ENCODE measurements at regions not wholly inside any gene's neighbourhood (a gene's known extent, or its start where the extent isn't known, plus 50 kb on each side); places are given as distances from the start of the nearest gene placed in this dataset.
A peak's percentile ranks its signal among the peaks of the same experiment; 100 is the strongest.

GRCh38 chr1:173333581-173333980 lies 126.5 kb upstream of the TNFSF4 start:
- ChIA-PET POLR2A (interaction anchor here (0.6 kb wide), 1 partner anchor 91 kb away, joined by 3 read pairs; no protein-coding TSS in a partner anchor), CTCF (no interaction called here)
- TF ChIP-seq, protein P1, sequence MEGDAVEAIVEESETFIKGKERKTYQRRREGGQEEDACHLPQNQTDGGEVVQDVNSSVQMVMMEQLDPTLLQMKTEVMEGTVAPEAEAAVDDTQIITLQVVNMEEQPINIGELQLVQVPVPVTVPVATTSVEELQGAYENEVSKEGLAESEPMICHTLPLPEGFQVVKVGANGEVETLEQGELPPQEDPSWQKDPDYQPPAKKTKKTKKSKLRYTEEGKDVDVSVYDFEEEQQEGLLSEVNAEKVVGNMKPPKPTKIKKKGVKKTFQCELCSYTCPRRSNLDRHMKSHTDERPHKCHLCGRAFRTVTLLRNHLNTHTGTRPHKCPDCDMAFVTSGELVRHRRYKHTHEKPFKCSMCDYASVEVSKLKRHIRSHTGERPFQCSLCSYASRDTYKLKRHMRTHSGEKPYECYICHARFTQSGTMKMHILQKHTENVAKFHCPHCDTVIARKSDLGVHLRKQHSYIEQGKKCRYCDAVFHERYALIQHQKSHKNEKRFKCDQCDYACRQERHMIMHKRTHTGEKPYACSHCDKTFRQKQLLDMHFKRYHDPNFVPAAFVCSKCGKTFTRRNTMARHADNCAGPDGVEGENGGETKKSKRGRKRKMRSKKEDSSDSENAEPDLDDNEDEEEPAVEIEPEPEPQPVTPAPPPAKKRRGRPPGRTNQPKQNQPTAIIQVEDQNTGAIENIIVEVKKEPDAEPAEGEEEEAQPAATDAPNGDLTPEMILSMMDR (IDR thresholded peaks at IDR 0.05), result no peak
- H3K27me3 Mint-ChIP-seq, result no peaks in the 10 kb centered on the region
- intact Hi-C loops (cut with micrococcal nuclease), result loop anchor here (2.0 kb wide), 1 partner anchor 77 kb away; no protein-coding TSS in a partner anchor
- no peak overlapping the region for H3K4me3 Mint-ChIP-seq
- peak overlapping the region; percentile 80 for H3K27ac Mint-ChIP-seq
- DNase-seq (no peak), ATAC-seq (ENCODE audit: low read depth) (no peak)
- peaks cover 37% of the 10 kb centered on the region for H3K4me1 Mint-ChIP-seq
- no peaks in the 10 kb centered on the region for H3K9me3 Mint-ChIP-seq
- no peaks in the 10 kb centered on the region for H3K36me3 Mint-ChIP-seq (ENCODE audit: low read depth)

GRCh38 chr1:173337126-173337525 lies 130.0 kb upstream of the TNFSF4 start:
- H3K27ac Mint-ChIP-seq, result no peak overlapping the region
- H3K4me3 Mint-ChIP-seq, result no peak overlapping the region
- H3K9me3 Mint-ChIP-seq, result no peaks in the 10 kb centered on the region
- ChIA-PET POLR2A (no interaction called here), CTCF (no interaction called here)
- DNase-seq (no peak), ATAC-seq (ENCODE audit: low read depth) (no peak)
- H3K36me3 Mint-ChIP-seq (ENCODE audit: low read depth), result no peaks in the 10 kb centered on the region
- no peaks in the 10 kb centered on the region for H3K27me3 Mint-ChIP-seq
- intact Hi-C loops (cut with micrococcal nuclease), result no loop called here
- TF ChIP-seq, protein P1 (IDR thresholded peaks at IDR 0.05), result no peak
- H3K4me1 Mint-ChIP-seq, result peaks cover 8% of the 10 kb centered on the region

GRCh38 chr1:173341307-173341706 lies 134.2 kb upstream of the TNFSF4 start:
- POLR2A ChIA-PET, result no interaction called here
- Mint-ChIP-seq H3K27me3 (no peaks in the 10 kb centered on the region), H3K36me3 (ENCODE audit: low read depth) (no peaks in the 10 kb centered on the region), H3K9me3 (no peaks in the 10 kb centered on the region), H3K4me1 (no peaks in the 10 kb centered on the region), H3K27ac (no peak overlapping the region), H3K4me3 (no peak overlapping the region)
- intact Hi-C loops (cut with micrococcal nuclease), result no loop called here
- DNase-seq, result no peak
- TF ChIP-seq, protein P1 (IDR thresholded peaks at IDR 0.05), result no peak
- ATAC-seq (ENCODE audit: low read depth), result no peak
- CTCF ChIA-PET, result no interaction called here

- Mint-ChIP-seq H3K27ac (no peak overlapping the region), H3K36me3 (ENCODE audit: low read depth) (no peaks in the 10 kb centered on the region), H3K4me1 (no peaks in the 10 kb centered on the region), H3K9me3 (no peaks in the 10 kb centered on the region), H3K4me3 (no peak overlapping the region), H3K27me3 (no peaks in the 10 kb centered on the region)
- DNase-seq, result no peak
- TF ChIP-seq, protein P1 (IDR thresholded peaks at IDR 0.05), result no peak
- POLR2A ChIA-PET, result no interaction called here
- CTCF ChIA-PET, result no interaction called here
- ATAC-seq (ENCODE audit: low read depth), result no peak
- intact Hi-C loops (cut with micrococcal nuclease), result no loop called here
Measured at GRCh38 chr1:173341971-173342370, 134.8 kb upstream of the TNFSF4 start.

- ChIA-PET POLR2A (no interaction called here), CTCF (no interaction called here)
- H3K4me3 Mint-ChIP-seq, result no peak overlapping the region
- H3K9me3 Mint-ChIP-seq, result no peaks in the 10 kb centered on the region
- no peaks in the 10 kb centered on the region for H3K4me1 Mint-ChIP-seq
- H3K27ac Mint-ChIP-seq, result no peak overlapping the region
- DNase-seq (no peak), ATAC-seq (ENCODE audit: low read depth) (no peak)
- no peaks in the 10 kb centered on the region for H3K27me3 Mint-ChIP-seq
- intact Hi-C loops (cut with micrococcal nuclease), result no loop called here
- H3K36me3 Mint-ChIP-seq (ENCODE audit: low read depth), result no peaks in the 10 kb centered on the region
- TF ChIP-seq, protein P1 (IDR thresholded peaks at IDR 0.05), result no peak
Measured at GRCh38 chr1:173342736-173343135, 134.4 kb upstream of the PRDX6 start.

All from activated B cell treated with CpG ODN at 0.5 μM for 24 hours (primary cell).